ENCODE measurements at regions not wholly inside any gene's neighbourhood (a gene's known extent, or its start where the extent isn't known, plus 50 kb on each side); places are given as distances from the start of the nearest gene placed in this dataset.

GRCh38 chr2:193303464-193303863 lies 1108.7 kb upstream of the TMEFF2 start:
- no peak for TF ChIP-seq CTCF (IDR thresholded peaks at IDR 0.05)
- TF ChIP-seq POLR2AphosphoS5 (IDR thresholded peaks at IDR 0.05) = no peak
- TF ChIP-seq EP300 (IDR thresholded peaks at IDR 0.05) = no peak
- TF ChIP-seq POLR2A (IDR thresholded peaks at IDR 0.05) = no peak
- no peak for DNase-seq
- 68 to 89% methylated on average over 2 of the region's 2 CpGs for WGBS, 2 donors
- Histone ChIP-seq H3K36me3 (no peaks in the 10 kb centered on the region), H3K27ac (no peak overlapping the region), H3K27me3 (no peaks in the 10 kb centered on the region), H3K4me3 (no peak overlapping the region), H3K4me1 (no peaks in the 10 kb centered on the region), H3K9me3 (no peaks in the 10 kb centered on the region)
- intact Hi-C loops (cut with DNase I) = no loop called here

- no peak overlapping the region for H3K4me3 ChIP-seq
- WGBS, 2 donors = 89 to 91% methylated on average over 1 of the region's 1 CpG
- no peaks in the 10 kb centered on the region for H3K36me3 ChIP-seq
- DNase-seq = no peak
- TF ChIP-seq POLR2A (IDR thresholded peaks at IDR 0.05) (no peak), CTCF (IDR thresholded peaks at IDR 0.05) (no peak), POLR2AphosphoS5 (IDR thresholded peaks at IDR 0.05) (no peak), EP300 (IDR thresholded peaks at IDR 0.05) (no peak)
- intact Hi-C loops (cut with DNase I) = no loop called here
- H3K27me3 ChIP-seq = no peaks in the 10 kb centered on the region
- H3K4me1 ChIP-seq = no peaks in the 10 kb centered on the region
- H3K9me3 ChIP-seq = no peaks in the 10 kb centered on the region
- no peak overlapping the region for H3K27ac ChIP-seq
Measured at GRCh38 chr2:193294371-193294770, 1099.6 kb upstream of the TMEFF2 start.

- 75 to 78% methylated on average over 2 of the region's 2 CpGs for WGBS, 2 donors
- Histone ChIP-seq H3K27me3 (no peaks in the 10 kb centered on the region), H3K4me3 (no peak overlapping the region), H3K36me3 (no peaks in the 10 kb centered on the region), H3K4me1 (no peaks in the 10 kb centered on the region), H3K27ac (no peak overlapping the region), H3K9me3 (no peaks in the 10 kb centered on the region)
- no peak for DNase-seq
- TF ChIP-seq POLR2A (IDR thresholded peaks at IDR 0.05) (no peak), CTCF (IDR thresholded peaks at IDR 0.05) (no peak), EP300 (IDR thresholded peaks at IDR 0.05) (no peak), POLR2AphosphoS5 (IDR thresholded peaks at IDR 0.05) (no peak)
- intact Hi-C loops (cut with DNase I) = no loop called here
Measured at GRCh38 chr2:193279361-193279760, 1084.6 kb upstream of the TMEFF2 start.

- DNase-seq = no peak
- Histone ChIP-seq H3K9me3 (no peaks in the 10 kb centered on the region), H3K4me1 (no peaks in the 10 kb centered on the region), H3K36me3 (no peaks in the 10 kb centered on the region), H3K27ac (no peak overlapping the region), H3K4me3 (no peak overlapping the region), H3K27me3 (no peaks in the 10 kb centered on the region)
- WGBS, 2 donors = 88 to 89% methylated on average over 11 of the region's 11 CpGs
- intact Hi-C loops (cut with DNase I) = no loop called here
- TF ChIP-seq POLR2A (IDR thresholded peaks at IDR 0.05) (no peak), CTCF (IDR thresholded peaks at IDR 0.05) (no peak), EP300 (IDR thresholded peaks at IDR 0.05) (no peak), POLR2AphosphoS5 (IDR thresholded peaks at IDR 0.05) (no peak)
Measured at GRCh38 chr2:193276988-193277387, 1082.3 kb upstream of the TMEFF2 start.

- Histone ChIP-seq H3K27me3 (no peaks in the 10 kb centered on the region), H3K27ac (no peak overlapping the region), H3K9me3 (no peaks in the 10 kb centered on the region), H3K36me3 (no peaks in the 10 kb centered on the region), H3K4me3 (no peak overlapping the region), H3K4me1 (no peaks in the 10 kb centered on the region)
- TF ChIP-seq CTCF (IDR thresholded peaks at IDR 0.05) (no peak), POLR2A (IDR thresholded peaks at IDR 0.05) (no peak), POLR2AphosphoS5 (IDR thresholded peaks at IDR 0.05) (no peak), EP300 (IDR thresholded peaks at IDR 0.05) (no peak)
- no peak for DNase-seq
- 95 to 96% methylated on average over 16 of the region's 16 CpGs for WGBS, 2 donors
- intact Hi-C loops (cut with DNase I) = no loop called here
Measured at GRCh38 chr2:193276560-193276959, 1081.8 kb upstream of the TMEFF2 start.

Measured in sigmoid colon (tissue), 6 donors.